ENCODE measurements at regions not wholly inside any gene's neighbourhood (a gene's known extent, or its start where the extent isn't known, plus 50 kb on each side); places are given as distances from the start of the nearest gene placed in this dataset.

- DNase-seq = no peak
These were observed 77.3 kb upstream of the CDH5 start for GRCh38 chr16:66289051-66289680.

DNA sequence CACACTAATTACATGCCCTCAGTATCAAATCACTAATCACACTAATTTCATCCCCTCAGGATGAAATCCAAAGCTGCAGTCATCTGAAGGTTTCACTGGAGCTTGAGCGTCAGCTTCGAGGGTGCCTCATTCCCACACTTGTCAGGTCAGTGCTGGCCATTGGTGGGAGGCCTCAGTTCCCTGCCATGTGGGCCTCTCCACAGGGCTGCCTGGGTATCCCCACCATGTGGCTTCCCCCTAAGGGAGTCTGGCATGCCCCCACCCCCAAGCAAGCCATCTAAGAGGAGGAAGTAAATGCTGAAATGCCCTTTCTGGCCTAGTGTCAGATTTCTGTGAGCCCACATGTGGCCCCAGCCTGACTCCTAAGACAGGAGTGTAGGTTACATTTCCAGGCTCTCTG is 78.6 kb upstream of the CDH5 start:
- no peak for DNase-seq

DNA sequence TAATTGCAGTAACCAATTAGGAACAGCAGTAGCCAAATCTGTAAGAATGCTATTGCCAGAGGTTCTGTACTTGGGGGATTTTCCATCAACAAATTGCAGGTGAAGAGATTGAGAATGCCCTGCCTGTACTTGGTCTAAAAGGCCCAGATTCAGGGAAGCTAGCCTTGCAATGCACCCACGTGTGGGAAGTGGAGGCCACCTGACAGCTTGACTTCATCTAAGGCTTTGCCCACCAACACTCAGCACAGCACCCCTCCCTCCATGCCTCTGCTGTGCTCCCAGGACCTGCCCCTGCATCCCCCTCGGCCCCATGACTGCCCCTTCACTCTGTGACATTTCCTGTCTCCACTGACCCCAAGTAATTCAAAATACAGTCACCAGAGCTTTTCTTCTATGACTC is 79.1 kb upstream of the CDH5 start:
- no peak for DNase-seq

- no peak for DNase-seq
These were observed 80.0 kb upstream of the CDH5 start for GRCh38 chr16:66286527-66286926.

- no peak for DNase-seq
These were observed 87.8 kb upstream of the CDH5 start for GRCh38 chr16:66278604-66279262.

- no peak for DNase-seq
These were observed 88.4 kb upstream of the CDH5 start for GRCh38 chr16:66278111-66278531.

DNA sequence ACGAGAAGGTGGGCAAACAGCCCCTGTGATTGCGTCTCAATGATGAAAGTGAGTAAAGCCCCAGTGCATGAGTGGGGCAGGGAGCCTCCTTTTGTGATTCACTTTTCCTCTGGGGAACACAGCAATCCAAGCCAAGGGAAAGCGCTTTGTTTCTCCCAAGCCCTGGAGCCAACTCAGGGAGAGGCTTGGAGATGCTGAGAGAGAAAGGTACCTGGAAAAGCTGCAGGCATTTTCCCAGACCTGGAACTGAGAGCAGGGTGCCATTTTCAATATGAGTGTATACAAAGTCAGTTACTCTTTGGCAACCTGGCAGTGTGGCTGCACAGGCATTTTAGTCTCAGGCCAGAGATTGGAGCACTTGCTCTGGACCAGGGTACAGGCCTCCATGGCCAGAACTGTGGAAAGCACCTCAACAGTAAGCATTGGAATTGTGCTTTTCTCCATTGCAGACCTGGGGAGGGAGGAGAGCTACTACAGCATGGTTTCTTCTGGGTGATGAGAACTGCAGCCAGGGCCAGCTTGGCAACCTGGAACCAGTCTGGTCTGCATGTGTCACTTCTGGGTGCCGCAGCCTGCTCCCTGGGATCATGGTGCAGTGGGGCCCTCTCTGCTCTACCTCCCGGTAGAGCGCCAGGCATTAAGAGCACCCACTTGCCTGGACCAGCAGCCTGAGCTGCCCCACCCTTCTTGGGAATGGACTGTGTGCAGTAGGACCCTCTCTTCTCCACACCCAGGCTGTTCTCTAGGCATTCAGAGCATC is 89.0 kb upstream of the CDH5 start:
- no peak for DNase-seq

DNA sequence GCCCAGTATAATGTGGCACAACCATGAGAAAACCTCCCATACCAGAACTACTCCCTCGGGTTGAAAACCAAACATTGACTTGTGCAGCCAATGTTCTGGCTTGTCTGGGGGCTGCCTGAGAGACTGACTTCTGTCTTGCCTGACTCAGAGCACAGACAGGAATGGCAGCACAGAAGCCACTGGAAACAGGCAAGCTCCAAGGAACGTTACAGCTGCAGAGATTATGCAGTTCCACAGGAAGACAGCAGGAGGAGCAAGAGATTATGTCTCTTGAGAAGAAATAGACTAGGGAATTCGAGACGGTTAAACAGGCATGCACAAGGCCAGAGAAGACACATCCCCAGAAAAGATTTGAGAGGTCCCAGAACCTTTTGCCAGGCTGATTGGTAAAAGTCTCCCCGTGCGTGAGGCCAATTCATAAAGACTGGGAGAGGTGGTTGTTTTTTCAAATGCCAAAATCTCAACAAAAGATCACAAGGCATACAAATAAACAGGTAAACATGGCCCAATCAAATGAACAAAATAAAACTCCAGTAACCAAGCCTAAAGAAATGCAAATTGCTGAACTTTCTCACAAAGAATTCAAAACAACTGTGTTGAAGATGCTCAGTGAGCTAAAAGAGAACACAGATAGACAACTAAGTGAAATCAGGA is 90.6 kb upstream of the CDH5 start:
- DNase-seq = no peak

DNA sequence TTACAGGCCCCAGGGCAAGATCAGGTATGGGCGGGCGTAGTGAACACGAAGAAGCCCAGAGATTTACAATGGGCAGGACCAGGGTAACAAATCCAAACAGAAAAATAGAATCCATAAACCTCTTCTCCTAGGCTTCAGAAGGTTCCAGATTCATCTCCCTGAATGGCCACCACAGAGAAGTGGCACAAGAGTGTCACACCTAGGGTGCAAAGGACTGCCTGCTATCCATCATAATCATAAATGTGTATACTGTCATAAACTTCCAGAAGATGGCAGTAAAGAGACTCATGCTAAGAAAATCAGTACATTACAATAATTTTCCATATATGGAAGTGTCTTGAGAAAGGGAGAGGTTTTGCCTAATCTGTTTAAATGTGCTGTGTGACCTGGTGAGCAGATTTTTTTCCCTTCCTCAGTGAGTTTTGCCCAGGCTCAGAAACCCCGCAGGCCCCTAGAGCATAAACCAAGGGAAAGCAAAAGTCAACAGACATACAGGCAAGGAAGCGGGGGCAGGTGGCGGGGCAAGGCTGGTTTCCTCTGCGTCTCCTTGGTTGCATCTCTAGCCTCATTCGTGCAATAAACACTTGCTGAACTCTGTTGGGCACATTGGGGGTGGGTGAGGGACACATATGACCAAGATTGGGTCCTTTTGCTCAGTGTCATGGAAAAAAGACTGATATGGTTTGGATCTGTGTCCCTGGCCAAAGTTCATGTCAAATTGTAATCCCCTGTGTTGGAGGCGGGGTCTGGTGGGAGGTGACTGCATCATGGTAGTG is 92.0 kb upstream of the CDH5 start:
- DNase-seq = no peak

DNA sequence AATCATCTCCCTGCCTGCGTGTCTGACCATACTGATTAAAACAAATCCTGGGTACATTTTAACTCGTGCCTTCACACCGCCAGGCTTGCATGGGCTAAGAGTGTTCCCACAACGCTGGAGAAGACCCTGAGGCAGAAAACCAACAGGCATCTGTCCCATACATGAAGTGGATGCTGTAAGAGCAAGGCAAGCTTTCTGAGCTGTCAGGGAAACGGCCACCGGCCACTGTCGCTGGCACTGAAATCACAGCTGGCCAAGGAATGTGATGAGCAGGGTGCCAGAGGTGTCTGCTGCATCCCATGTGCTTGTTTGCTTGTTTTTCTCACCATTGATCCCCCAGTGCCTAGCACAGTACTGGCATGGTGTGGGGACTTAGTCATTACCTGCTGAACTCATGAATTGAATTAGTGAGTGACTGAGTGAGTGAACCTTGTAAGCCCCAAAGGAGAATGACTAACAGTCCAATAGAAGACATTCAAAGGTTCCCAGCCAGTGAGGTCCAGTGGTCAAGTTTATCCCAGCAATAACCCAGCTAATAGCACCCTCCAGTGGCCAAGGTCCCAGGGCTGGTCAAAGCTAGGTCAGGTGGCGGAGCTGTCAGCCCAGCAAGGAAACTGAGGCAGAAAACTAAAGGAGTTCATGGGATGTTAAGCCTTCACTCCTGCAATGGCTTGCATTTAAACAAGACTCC is 92.7 kb upstream of the CDH5 start:
- no peak for DNase-seq

DNA sequence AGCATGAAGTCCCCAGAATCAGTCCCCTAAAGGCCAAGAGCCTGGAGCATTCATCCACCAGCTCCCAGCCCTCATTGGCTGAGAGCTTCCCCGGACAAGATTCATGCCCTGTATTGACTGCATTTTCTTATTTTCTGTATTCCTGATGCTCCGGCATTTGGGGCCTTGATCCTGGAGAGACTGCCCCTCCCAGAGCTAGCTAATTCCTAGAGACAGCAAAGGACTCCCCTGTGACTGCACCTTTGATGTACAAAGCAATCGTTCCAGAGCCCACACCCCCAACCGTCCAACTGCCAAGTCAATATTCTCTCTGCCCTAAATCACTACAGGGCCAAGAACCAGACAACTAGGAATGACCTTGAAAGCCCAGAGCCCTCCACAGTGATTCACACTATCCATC is 93.4 kb upstream of the CDH5 start:
- DNase-seq = no peak

GRCh38 chr16:66272461-66272860 is 94.0 kb upstream of the CDH5 start:
- DNase-seq = no peak

DNA sequence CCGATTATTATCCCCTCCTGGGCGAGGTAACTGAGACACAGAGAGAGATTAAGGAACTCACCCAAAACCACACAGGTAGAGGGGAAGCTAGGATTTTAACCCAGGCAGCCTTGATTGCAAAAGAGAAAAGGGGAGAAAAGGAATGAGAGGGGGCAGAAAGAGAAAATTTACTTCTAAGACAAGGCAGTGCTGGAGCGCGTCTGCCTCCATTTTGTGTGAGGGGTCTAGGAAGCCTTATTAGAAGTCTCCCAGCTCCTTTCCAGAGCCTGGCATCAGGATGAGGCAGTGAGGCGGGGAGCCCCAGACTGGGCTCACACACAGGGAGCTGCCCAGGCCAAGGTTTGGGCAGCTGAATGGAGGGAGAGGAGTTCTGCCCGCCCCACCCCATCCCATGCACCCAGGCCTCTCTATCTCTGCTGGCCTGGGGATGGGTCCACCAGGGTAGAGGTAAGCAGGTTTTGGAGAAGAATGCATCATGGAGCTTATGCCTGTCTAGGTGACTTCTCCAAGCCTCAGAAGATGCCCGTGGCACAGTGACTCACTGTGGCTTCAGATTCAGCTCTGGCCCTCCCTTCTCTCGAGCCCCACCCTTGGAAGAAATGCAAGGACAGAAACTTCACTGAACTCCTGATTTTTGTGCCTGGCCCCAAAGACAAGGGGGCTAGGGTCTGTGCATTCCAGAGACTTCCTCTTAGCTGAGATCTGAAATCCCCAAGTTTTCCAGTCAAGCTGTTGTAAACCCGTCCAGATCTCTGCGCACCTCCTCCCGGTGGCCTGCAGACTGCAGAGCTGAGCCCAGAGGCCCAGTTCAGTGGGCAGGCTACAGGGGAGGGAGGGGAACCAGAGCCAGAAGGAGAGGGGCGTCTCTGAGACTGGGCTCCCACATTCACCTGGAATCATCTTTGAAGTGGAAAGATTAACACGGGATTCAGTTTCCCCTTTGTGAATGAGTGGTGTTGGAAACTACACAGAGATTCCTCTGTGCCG is 95.1 kb upstream of the CDH5 start:
- no peak for DNase-seq

GRCh38 chr16:66270333-66270927 is 96.1 kb upstream of the CDH5 start:
- DNase-seq = no peak

DNA sequence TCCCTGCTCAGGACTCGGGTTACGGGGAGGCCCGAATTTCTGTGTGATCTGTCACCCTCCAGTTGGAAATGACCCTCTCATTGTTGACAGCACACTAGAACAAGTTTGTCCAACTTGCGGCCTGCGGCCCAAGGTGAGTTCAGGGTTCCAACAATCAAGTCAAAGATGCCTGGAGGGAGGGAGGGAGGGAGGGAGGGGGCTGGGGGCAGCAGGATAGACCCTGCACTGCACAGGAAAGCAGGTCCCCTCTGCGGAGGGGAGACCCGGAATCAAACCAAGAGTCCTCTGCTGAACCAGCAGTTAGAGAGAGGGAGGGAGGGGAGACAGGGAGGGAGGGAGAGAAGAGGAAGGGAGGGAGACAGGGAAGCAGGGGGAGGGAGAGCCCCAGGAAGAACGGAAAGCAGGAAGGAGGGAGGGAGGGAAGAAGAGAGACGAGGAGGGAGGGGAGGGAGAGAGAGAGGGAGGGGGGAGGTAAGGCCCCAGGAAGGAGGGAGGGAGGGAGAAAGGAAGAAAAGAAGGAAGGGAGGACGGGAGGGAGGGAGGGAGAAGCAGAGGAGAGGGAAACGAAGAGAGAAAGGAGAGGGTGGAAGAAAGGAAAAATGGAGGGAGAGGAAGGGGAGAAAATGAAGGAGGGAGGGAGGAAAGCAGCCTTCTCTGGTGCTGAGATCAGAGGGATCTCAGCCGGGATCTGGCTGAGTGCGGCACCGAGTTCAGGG is 96.7 kb upstream of the CDH5 start:
- DNase-seq = no peak

DNA sequence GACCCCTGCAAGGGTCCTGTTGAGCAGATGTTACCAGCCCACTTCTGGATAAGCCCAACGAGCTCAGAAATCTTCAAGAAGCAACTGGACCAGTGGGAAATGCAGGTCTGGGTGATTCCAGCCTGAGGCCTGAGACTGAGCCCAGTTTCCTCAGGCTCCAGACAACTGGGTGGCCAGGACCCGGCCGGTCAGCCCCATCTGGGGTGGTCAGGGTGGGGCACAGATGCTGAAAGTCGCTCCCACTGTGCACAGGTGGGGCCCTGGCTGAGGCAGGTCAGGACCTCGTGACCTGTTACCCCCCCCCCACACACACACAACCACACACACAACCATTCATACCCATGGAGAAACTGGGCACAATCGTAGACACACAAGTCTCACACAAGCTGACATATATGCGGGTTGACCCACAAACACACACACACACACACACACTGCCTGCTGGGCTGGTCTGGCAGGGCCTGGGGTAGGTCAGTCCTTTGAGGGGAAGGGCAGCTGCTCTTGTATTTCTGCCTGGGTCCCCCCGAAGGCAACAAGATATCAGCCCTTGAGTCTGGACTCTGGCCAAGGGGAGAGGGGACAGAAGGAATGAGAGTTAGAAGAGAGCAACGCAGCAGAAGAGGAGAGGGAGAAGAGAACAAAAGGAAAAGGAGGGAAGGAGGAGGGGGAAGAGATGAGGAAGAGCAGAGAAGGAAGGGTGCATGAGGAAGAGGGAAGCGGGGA is 99.0 kb upstream of the CDH5 start:
- DNase-seq = no peak

GRCh38 chr16:66266436-66267291 is 99.8 kb upstream of the CDH5 start:
- DNase-seq = no peak

DNA sequence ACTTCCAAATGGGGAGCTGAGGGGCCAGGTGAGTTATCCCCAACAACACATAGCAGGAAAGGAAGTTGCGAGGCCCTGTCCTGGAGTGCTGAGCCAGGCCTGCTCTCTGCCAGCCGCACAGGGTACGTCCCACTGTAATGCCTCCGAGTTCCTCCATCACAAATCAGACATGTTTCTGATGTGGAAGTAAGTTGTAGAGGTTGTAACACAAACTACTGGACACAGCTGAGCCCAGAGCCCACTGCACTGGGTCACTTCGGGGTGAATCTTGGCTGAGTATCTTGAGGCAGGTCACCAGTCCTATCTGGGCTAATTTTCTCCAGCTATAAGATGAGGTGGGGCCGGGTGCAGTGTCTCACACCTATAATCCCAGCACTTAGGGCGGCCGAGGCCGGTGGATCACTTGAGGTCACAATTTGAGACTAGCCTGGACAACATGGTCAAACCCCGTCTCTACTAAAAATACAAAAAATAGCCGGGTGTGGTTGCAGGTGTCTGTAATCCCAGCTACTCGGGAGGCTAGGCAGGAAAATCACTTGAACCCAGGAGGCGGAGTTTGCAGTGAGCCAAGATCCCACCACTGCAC is 100.8 kb upstream of the CDH5 start:
- no peak for DNase-seq

Measured in cerebellar nuclear complex (tissue), 1 donor.